ENCODE measurements at regions not wholly inside any gene's neighbourhood (a gene's known extent, or its start where the extent isn't known, plus 50 kb on each side); places are given as distances from the start of the nearest gene placed in this dataset.

- peak; percentile 66 to 84 for TF ChIP-seq CTCF (conservative IDR thresholded peaks at IDR 0.05 in 1 of 2, IDR thresholded peaks at IDR 0.05 in 1 of 2; ENCODE audit: extremely low read depth in 1 of 2, insufficient read depth in 1 of 2, low read depth in 1 of 2, low read length in 2 of 2)
- no peak for TF ChIP-seq EZH2 (IDR thresholded peaks at IDR 0.05; ENCODE audit: borderline replicate concordance, low read length)
Measured at GRCh38 chr10:21278491-21279216, 246.8 kb downstream of the SKIDA1 start.

Data from mammary epithelial cell (primary cell).